Keratinocyte (primary cell): ENCODE measurements at regions not wholly inside any gene's neighbourhood (a gene's known extent, or its start where the extent isn't known, plus 50 kb on each side); places are given as distances from the start of the nearest gene placed in this dataset.

ENCODE experiments used
- CTCF ChIP-seq, 3 experiments: IDR thresholded peaks in 1 of 3; conservative IDR thresholded peaks in 1 of 3; optimal IDR thresholded peaks in 1 of 3; 2 replicates in 2 of 3; 3 replicates in 1 of 3; pipeline versions ENCODE3 to v1.5.1; 2011; ENCODE audit warnings: low read length in 3 of 3, mild to moderate bottlenecking in 3 of 3, moderate library complexity in 2 of 3, control low read depth in 1 of 3, inconsistent platforms in 1 of 3; ENCODE audit not compliant: insufficient read depth in 2 of 3; ENCODE audit errors: extremely low read depth in 1 of 3
- EZH2 ChIP-seq: IDR thresholded peaks from one replicate; pipeline ENCODE4 v1.6.1; 2012; ENCODE audit warnings: inconsistent platforms, mild to moderate bottlenecking, low read length, moderate library complexity

GRCh38 chr9:75669721-75670120, 220.8 kb upstream of the PCSK5 start:
- TF ChIP-seq CTCF (optimal IDR thresholded peaks at IDR 0.05 in 1 of 3, IDR thresholded peaks at IDR 0.05 in 1 of 3, conservative IDR thresholded peaks at IDR 0.05 in 1 of 3; ENCODE audit: extremely low read depth in 1 of 3, insufficient read depth in 2 of 3, low read length in 3 of 3) (no peak), EZH2 (no peak)
